ENCODE measurements at regions not wholly inside any gene's neighbourhood (a gene's known extent, or its start where the extent isn't known, plus 50 kb on each side); places are given as distances from the start of the nearest gene placed in this dataset.

GRCh38 chr12:65720136-65721130 is 103.8 kb upstream of the HMGA2 start:
- CTCF ChIA-PET: interaction anchor here (0.6 to 2.4 kb wide), 4 partner anchors 118 to 393 kb away, joined by 3 to 9 read pairs (median 5); no protein-coding TSS in a partner anchor
- POLR2A ChIA-PET: interaction anchor here (0.7 to 0.8 kb wide), 2 partner anchors 21 to 292 kb away, joined by 3 to 4 read pairs; no protein-coding TSS in a partner anchor
- H3K27ac ChIP-seq (ENCODE audit: low read depth, low read length): no peak overlapping the region
- H3K27me3 ChIP-seq (ENCODE audit: control insufficient read depth, insufficient read depth, low read length): no peaks in the 10 kb centered on the region
- no peak overlapping the region for H3K4me3 ChIP-seq (ENCODE audit: low read depth, low read length)
- no peak for TF ChIP-seq CTCF (IDR thresholded peaks at IDR 0.05; ENCODE audit: low read depth, low read length)
- H3K9me3 ChIP-seq (ENCODE audit: control insufficient read depth, insufficient read depth, low read length): no peaks in the 10 kb centered on the region; the same call in 1 of the 2 replicates
- no peak for DNase-seq (ENCODE audit: low read depth, low spot score)

- POLR2A ChIA-PET: no interaction called here
- no peak for DNase-seq (ENCODE audit: low read depth, low spot score)
Observed at GRCh38 chr12:65721541-65722190, 102.6 kb upstream of the HMGA2 start.

GRCh38 chr12:65725376-65725775 is 98.9 kb upstream of the HMGA2 start:
- POLR2A ChIA-PET: no interaction called here
- Histone ChIP-seq H3K27ac (ENCODE audit: low read depth, low read length) (no peak overlapping the region), H3K27me3 (ENCODE audit: control insufficient read depth, insufficient read depth, low read length) (no peaks in the 10 kb centered on the region), H3K4me3 (ENCODE audit: low read depth, low read length) (no peak overlapping the region), H3K9me3 (ENCODE audit: control insufficient read depth, insufficient read depth, low read length) (no peaks in the 10 kb centered on the region)
- DNase-seq (ENCODE audit: low read depth, low spot score): no peak
- no peak for TF ChIP-seq CTCF (IDR thresholded peaks at IDR 0.05; ENCODE audit: low read depth, low read length)
- CTCF ChIA-PET: interaction anchor here (0.5 kb wide), 1 partner anchor 159 kb away, joined by 4 read pairs; no protein-coding TSS in a partner anchor

More at GRCh38 chr12:65721541-65722190, 102.6 kb upstream of the HMGA2 start:
- H3K4me3 ChIP-seq (ENCODE audit: low read depth, low read length): no peak overlapping the region
- H3K9me3 ChIP-seq (ENCODE audit: control insufficient read depth, insufficient read depth, low read length): no peaks in the 10 kb centered on the region; the same call in 1 of the 2 replicates
- H3K27me3 ChIP-seq (ENCODE audit: control insufficient read depth, insufficient read depth, low read length): no peaks in the 10 kb centered on the region
- no peak for TF ChIP-seq CTCF (IDR thresholded peaks at IDR 0.05; ENCODE audit: low read depth, low read length)
- no peak overlapping the region for H3K27ac ChIP-seq (ENCODE audit: low read depth, low read length)
- CTCF ChIA-PET: interaction anchor here (0.8 to 2.4 kb wide), 3 partner anchors 119 to 489 kb away, joined by 3 to 5 read pairs (median 5); no protein-coding TSS in a partner anchor

GRCh38 chr12:65728455-65728847 is 95.8 kb upstream of the HMGA2 start:
- TF ChIP-seq CTCF (IDR thresholded peaks at IDR 0.05; ENCODE audit: low read depth, low read length): no peak
- Histone ChIP-seq H3K4me3 (ENCODE audit: low read depth, low read length) (peak overlapping the region; percentile 68), H3K9me3 (ENCODE audit: control insufficient read depth, insufficient read depth, low read length) (no peaks in the 10 kb centered on the region), H3K27ac (ENCODE audit: low read depth, low read length) (no peak overlapping the region), H3K27me3 (ENCODE audit: control insufficient read depth, insufficient read depth, low read length) (no peaks in the 10 kb centered on the region)
- ChIA-PET CTCF (interaction anchor here (0.6 to 1.1 kb wide), 4 partner anchors 52 to 172 kb away, joined by 3 to 4 read pairs (median 3); no protein-coding TSS in a partner anchor), POLR2A (interaction anchor here (1.4 kb wide), 1 partner anchor 13 kb away, joined by 7 read pairs; no protein-coding TSS in a partner anchor)
- no peak for DNase-seq (ENCODE audit: low read depth, low spot score)
